ENCODE measurements at regions not wholly inside any gene's neighbourhood (a gene's known extent, or its start where the extent isn't known, plus 50 kb on each side); places are given as distances from the start of the nearest gene placed in this dataset.

DNA sequence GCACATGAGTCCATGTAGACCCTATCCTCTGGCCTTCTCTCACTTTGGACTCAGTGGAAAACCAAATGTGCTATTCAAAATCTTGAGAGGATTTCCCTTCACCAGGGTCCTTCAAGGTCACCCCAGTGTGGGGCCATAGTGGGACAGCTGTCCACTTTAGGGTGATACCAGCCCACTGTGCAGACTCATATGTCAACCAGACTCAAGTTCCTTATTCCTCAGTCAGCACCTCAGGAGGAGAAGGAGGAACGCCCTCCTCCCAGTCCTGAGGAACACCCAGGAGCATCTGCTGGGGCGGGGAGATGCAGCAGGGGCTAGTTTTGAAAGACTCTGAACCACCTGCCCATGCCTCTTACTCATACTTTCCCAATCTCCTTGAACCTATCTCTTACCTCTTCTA is 340.9 kb downstream of the MATN1 start:
- DNase-seq (ENCODE audit: low read depth, low spot score), result no peak
- no peak for ATAC-seq
- Histone ChIP-seq H3K9me3 (replicated peaks; ENCODE audit: control insufficient read depth, insufficient read depth, low read length) (no peaks in the 10 kb centered on the region), H3K4me2 (ENCODE audit: control insufficient read depth, insufficient read depth) (no peak overlapping the region), H3K36me3 (ENCODE audit: control insufficient read depth in 2 of 2, insufficient read depth in 2 of 2, low read length in 1 of 2) (no peaks in the 10 kb centered on the region), H3K79me2 (ENCODE audit: control insufficient read depth, insufficient read depth, low read length) (no peaks in the 10 kb centered on the region), H3K9ac (ENCODE audit: control insufficient read depth, insufficient read depth, low read length) (no peak overlapping the region), H3K4me3 (no peak overlapping the region), H3K4me1 (ENCODE audit: control insufficient read depth, insufficient read depth, low read length) (no peaks in the 10 kb centered on the region), H4K20me1 (ENCODE audit: control insufficient read depth, insufficient read depth) (no peaks in the 10 kb centered on the region; the same call in 1 of the 2 replicates), H3K27ac (ENCODE audit: control insufficient read depth, insufficient read depth) (no peak overlapping the region), H3K27me3 (replicated peaks in 1 of 2; ENCODE audit: control insufficient read depth in 2 of 2, insufficient read depth in 2 of 2, low read length in 1 of 2) (peaks cover 0 to 2% of the 10 kb centered on the region in 2 experiments; a peak in 2 of 4 replicates), H2AFZ (ENCODE audit: control insufficient read depth, low read depth, low read length) (no peak overlapping the region)
- TF ChIP-seq PML (IDR thresholded peaks at IDR 0.05; ENCODE audit: low read length), result no peak
- intact Hi-C loops (cut with micrococcal nuclease; ENCODE audit: unreplicated experiment), result no loop called here
- WGBS (ENCODE audit: insufficient coverage, insufficient replicate concordance, low lambda C conversion rate, missing lambda C conversion rate), result 0% methylated on average over 2 of the region's 2 CpGs
- in situ Hi-C loops (cut with MboI), result no loop called here
- CTCF ChIA-PET, result no interaction called here
- SMC1A ChIA-PET (ENCODE audit: uncharacterized antibody, unreplicated experiment), result no interaction called here
- no peak for FAIRE-seq
- BruUV-seq (replicated peaks), result no TSS peak
- RAD21 ChIA-PET (ENCODE audit: unreplicated experiment), result no interaction called here
- POLR2A ChIA-PET, result no interaction called here

DNA sequence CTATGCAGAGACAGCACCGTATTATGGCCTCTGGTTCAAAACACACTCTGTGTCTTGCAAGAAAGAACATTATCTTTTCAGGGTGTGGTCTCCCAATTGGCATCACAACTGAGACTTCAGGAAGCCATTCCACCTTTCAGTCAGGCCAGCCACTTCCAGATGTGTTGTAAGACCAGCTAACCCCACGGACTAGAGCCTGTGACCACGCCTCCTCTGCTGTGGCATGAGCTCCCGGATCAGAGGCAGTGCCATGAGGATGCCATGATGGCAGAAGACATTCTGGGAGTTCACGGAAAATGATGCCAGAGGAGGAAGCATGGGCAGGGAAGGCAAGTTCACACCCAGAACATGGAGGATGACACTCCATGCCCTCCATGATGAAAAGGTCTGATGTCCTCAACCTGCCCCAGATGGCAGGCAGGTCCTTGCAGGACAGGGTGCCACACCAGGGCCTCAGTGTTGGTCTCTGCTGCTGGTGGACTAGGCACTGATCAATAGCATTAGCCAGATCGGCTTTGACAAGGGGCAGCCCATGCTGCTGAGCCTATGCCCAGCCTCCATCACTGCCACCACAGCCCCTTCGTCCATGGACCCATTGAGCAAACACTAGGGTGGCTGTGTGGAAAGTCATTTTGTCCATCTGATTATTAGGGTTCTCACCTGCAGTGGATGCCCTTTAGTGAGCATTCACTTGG is 341.6 kb downstream of the MATN1 start:
- Histone ChIP-seq H3K27me3 (replicated peaks in 1 of 2; ENCODE audit: control insufficient read depth in 2 of 2, insufficient read depth in 2 of 2, low read length in 1 of 2) (peaks cover 0 to 2% of the 10 kb centered on the region in 2 experiments; a peak in 2 of 4 replicates), H3K79me2 (ENCODE audit: control insufficient read depth, insufficient read depth, low read length) (no peaks in the 10 kb centered on the region), H2AFZ (ENCODE audit: control insufficient read depth, low read depth, low read length) (no peak overlapping the region), H3K4me2 (ENCODE audit: control insufficient read depth, insufficient read depth) (no peak overlapping the region), H4K20me1 (ENCODE audit: control insufficient read depth, insufficient read depth) (no peaks in the 10 kb centered on the region; the same call in 1 of the 2 replicates), H3K4me3 (no peak overlapping the region), H3K36me3 (ENCODE audit: control insufficient read depth in 2 of 2, insufficient read depth in 2 of 2, low read length in 1 of 2) (no peaks in the 10 kb centered on the region), H3K9me3 (replicated peaks; ENCODE audit: control insufficient read depth, insufficient read depth, low read length) (no peaks in the 10 kb centered on the region), H3K4me1 (ENCODE audit: control insufficient read depth, insufficient read depth, low read length) (no peaks in the 10 kb centered on the region), H3K27ac (ENCODE audit: control insufficient read depth, insufficient read depth) (no peak overlapping the region), H3K9ac (ENCODE audit: control insufficient read depth, insufficient read depth, low read length) (no peak overlapping the region)
- intact Hi-C loops (cut with micrococcal nuclease; ENCODE audit: unreplicated experiment) (loop anchor here (2.0 kb wide), 1 partner anchor 1145 kb away; the partner anchor contains the start of gene PTPRU), in situ Hi-C loops (cut with MboI) (no loop called here)
- FAIRE-seq (no peak), ATAC-seq (no peak), DNase-seq (ENCODE audit: low read depth, low spot score) (no peak)
- RAD21 ChIA-PET (ENCODE audit: unreplicated experiment), result no interaction called here
- POLR2A ChIA-PET, result no interaction called here
- CTCF ChIA-PET, result interaction anchor here (1.9 to 4.0 kb wide), 2 partner anchors 16 to 326 kb away, joined by 10 to 16 read pairs; no protein-coding TSS in a partner anchor
- WGBS (ENCODE audit: insufficient coverage, insufficient replicate concordance, low lambda C conversion rate, missing lambda C conversion rate), result 8% methylated on average over 7 of the region's 7 CpGs
- no TSS peak for BruUV-seq (replicated peaks)
- SMC1A ChIA-PET (ENCODE audit: uncharacterized antibody, unreplicated experiment), result no interaction called here
- TF ChIP-seq MYB (IDR thresholded peaks at IDR 0.05; ENCODE audit: borderline replicate concordance, low read depth, low read length), result no peak
- no peak for TF ChIP-seq HDGF (IDR thresholded peaks at IDR 0.05)
- no peak for TF ChIP-seq NRF1 (conservative IDR thresholded peaks at IDR 0.05; ENCODE audit: low read depth, low read length)
- TF ChIP-seq TCF7 (IDR thresholded peaks at IDR 0.05; ENCODE audit: borderline replicate concordance), result no peak
- TF ChIP-seq CBFB (IDR thresholded peaks at IDR 0.05; ENCODE audit: low read depth), result no peak
- no peak for TF ChIP-seq POLR2AphosphoS5 (IDR thresholded peaks at IDR 0.05; ENCODE audit: low read length)
- TF ChIP-seq, protein P1, sequence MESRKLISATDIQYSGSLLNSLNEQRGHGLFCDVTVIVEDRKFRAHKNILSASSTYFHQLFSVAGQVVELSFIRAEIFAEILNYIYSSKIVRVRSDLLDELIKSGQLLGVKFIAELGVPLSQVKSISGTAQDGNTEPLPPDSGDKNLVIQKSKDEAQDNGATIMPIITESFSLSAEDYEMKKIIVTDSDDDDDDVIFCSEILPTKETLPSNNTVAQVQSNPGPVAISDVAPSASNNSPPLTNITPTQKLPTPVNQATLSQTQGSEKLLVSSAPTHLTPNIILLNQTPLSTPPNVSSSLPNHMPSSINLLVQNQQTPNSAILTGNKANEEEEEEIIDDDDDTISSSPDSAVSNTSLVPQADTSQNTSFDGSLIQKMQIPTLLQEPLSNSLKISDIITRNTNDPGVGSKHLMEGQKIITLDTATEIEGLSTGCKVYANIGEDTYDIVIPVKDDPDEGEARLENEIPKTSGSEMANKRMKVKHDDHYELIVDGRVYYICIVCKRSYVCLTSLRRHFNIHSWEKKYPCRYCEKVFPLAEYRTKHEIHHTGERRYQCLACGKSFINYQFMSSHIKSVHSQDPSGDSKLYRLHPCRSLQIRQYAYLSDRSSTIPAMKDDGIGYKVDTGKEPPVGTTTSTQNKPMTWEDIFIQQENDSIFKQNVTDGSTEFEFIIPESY (IDR thresholded peaks at IDR 0.05), result no peak
- no peak for TF ChIP-seq RAD51 (IDR thresholded peaks at IDR 0.05)
- TF ChIP-seq TAF1 (IDR thresholded peaks at IDR 0.05; ENCODE audit: borderline replicate concordance, low read depth, low read length), result no peak
- TF ChIP-seq IRF4 (IDR thresholded peaks at IDR 0.05; ENCODE audit: low read depth, low read length), result no peak
- TF ChIP-seq, protein P2, sequence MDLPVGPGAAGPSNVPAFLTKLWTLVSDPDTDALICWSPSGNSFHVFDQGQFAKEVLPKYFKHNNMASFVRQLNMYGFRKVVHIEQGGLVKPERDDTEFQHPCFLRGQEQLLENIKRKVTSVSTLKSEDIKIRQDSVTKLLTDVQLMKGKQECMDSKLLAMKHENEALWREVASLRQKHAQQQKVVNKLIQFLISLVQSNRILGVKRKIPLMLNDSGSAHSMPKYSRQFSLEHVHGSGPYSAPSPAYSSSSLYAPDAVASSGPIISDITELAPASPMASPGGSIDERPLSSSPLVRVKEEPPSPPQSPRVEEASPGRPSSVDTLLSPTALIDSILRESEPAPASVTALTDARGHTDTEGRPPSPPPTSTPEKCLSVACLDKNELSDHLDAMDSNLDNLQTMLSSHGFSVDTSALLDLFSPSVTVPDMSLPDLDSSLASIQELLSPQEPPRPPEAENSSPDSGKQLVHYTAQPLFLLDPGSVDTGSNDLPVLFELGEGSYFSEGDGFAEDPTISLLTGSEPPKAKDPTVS (IDR thresholded peaks at IDR 0.05; ENCODE audit: low read depth, low read length), result no peak
- TF ChIP-seq BCL11A (IDR thresholded peaks at IDR 0.05; ENCODE audit: low read depth, low read length), result no peak
- no peak for TF ChIP-seq SMAD1 (IDR thresholded peaks at IDR 0.05; ENCODE audit: low read depth, partially characterized antibody)
